ENCODE measurements at regions not wholly inside any gene's neighbourhood (a gene's known extent, or its start where the extent isn't known, plus 50 kb on each side); places are given as distances from the start of the nearest gene placed in this dataset.

GRCh38 chr14:89621009-89621421 is 204.0 kb upstream of the FOXN3 start:
- TF ChIP-seq CTCF (IDR thresholded peaks at IDR 0.05) (no peak), POLR2A (IDR thresholded peaks at IDR 0.05) (no peak)
